Stimulated activated naive B cell treated with anti-CD40 and anti-IgM and Interleukin-4, amounts not matched to agents 10 μg/mL and 1 μg/mL and 100 μg/mL, for 72 hours (primary cell): ENCODE measurements at regions not wholly inside any gene's neighbourhood (a gene's known extent, or its start where the extent isn't known, plus 50 kb on each side); places are given as distances from the start of the nearest gene placed in this dataset.

Experiments
- ATAC-seq, 2 donors: fragments of 150-1000 bp; cut with Tn5 transposase; replicated peaks; 2 replicates each; pipeline ENCODE4 v1.10.0; 2021; ENCODE audit warnings: moderate library complexity in 1 of 2
- DNase-seq: peaks from one replicate; pipeline ENCODE4 v3.0.0; 2021
- H3K27ac Mint-ChIP-seq: one replicate; pipeline ENCODE4 v1.8.0; 2022; ENCODE audit warnings: mild to moderate bottlenecking, mixed read lengths
- H3K27me3 Mint-ChIP-seq, 2 donors: one replicate each; pipeline ENCODE4 v1.8.0; 2022; ENCODE audit warnings: mixed read lengths in 2 of 2
- H3K36me3 Mint-ChIP-seq, 2 donors: one replicate each; pipeline ENCODE4 v1.8.0; 2022; ENCODE audit warnings: mixed read lengths in 2 of 2, mild to moderate bottlenecking in 1 of 2
- H3K4me1 Mint-ChIP-seq, 2 donors: one replicate each; pipeline ENCODE4 v1.8.0; 2022; ENCODE audit warnings: mixed read lengths in 2 of 2, mild to moderate bottlenecking in 1 of 2
- H3K4me3 Mint-ChIP-seq, 2 donors: one replicate each; pipeline ENCODE4 v1.8.0; 2022; ENCODE audit warnings: mild to moderate bottlenecking in 2 of 2, mixed read lengths in 2 of 2, moderate library complexity in 1 of 2
- H3K9me3 Mint-ChIP-seq, 2 donors: one replicate each; pipeline ENCODE4 v1.8.0; 2022; ENCODE audit warnings: mixed read lengths in 2 of 2, mild to moderate bottlenecking in 1 of 2

GRCh38 chr7:19442016-19442785 is 266.6 kb downstream of the POLR1F start:
- no peak overlapping the region for H3K4me3 Mint-ChIP-seq
- ATAC-seq (peak in 1 of 2 donors; percentile 47), DNase-seq (no peak)
- H3K36me3 Mint-ChIP-seq: no peaks in the 10 kb centered on the region
- H3K4me1 Mint-ChIP-seq: no peaks in the 10 kb centered on the region
- no peak overlapping the region for H3K27ac Mint-ChIP-seq
- no peaks in the 10 kb centered on the region for H3K9me3 Mint-ChIP-seq
- H3K27me3 Mint-ChIP-seq: peaks cover 0 to 5% of the 10 kb centered on the region in 2 donors

GRCh38 chr7:19439517-19439916 is 269.3 kb downstream of the POLR1F start:
- H3K9me3 Mint-ChIP-seq: no peaks in the 10 kb centered on the region

GRCh38 chr7:19437446-19437845 is 271.4 kb downstream of the POLR1F start:
- peaks cover 0 to 1% of the 10 kb centered on the region in 2 donors for H3K9me3 Mint-ChIP-seq
- no peak for ATAC-seq
- H3K36me3 Mint-ChIP-seq: no peaks in the 10 kb centered on the region

More at GRCh38 chr7:19439517-19439916, 269.3 kb downstream of the POLR1F start:
- DNase-seq: no peak
- no peaks in the 10 kb centered on the region for H3K36me3 Mint-ChIP-seq
- peaks cover 0 to 5% of the 10 kb centered on the region in 2 donors for H3K27me3 Mint-ChIP-seq
- no peak overlapping the region for H3K27ac Mint-ChIP-seq
- no peak overlapping the region for H3K4me3 Mint-ChIP-seq
- H3K4me1 Mint-ChIP-seq: no peaks in the 10 kb centered on the region
- no peak for ATAC-seq

GRCh38 chr7:19427944-19428343 is 280.9 kb downstream of the POLR1F start:
- Mint-ChIP-seq H3K27me3 (no peaks in the 10 kb centered on the region), H3K27ac (no peak overlapping the region), H3K4me3 (no peak overlapping the region), H3K36me3 (no peaks in the 10 kb centered on the region), H3K9me3 (no peaks in the 10 kb centered on the region), H3K4me1 (no peaks in the 10 kb centered on the region)
- ATAC-seq: no peak
- no peak for DNase-seq

More at GRCh38 chr7:19437446-19437845, 271.4 kb downstream of the POLR1F start:
- no peak overlapping the region for H3K4me3 Mint-ChIP-seq
- DNase-seq: no peak
- no peak overlapping the region for H3K27ac Mint-ChIP-seq
- no peaks in the 10 kb centered on the region for H3K4me1 Mint-ChIP-seq
- peaks cover 0 to 5% of the 10 kb centered on the region in 2 donors for H3K27me3 Mint-ChIP-seq

GRCh38 chr7:19421861-19422260 is 276.6 kb upstream of the FERD3L start:
- DNase-seq (no peak), ATAC-seq (no peak)
- H3K27ac Mint-ChIP-seq: no peak overlapping the region
- H3K4me3 Mint-ChIP-seq: no peak overlapping the region
- peaks cover 0 to 6% of the 10 kb centered on the region in 2 donors for H3K4me1 Mint-ChIP-seq
- H3K9me3 Mint-ChIP-seq: no peaks in the 10 kb centered on the region
- no peaks in the 10 kb centered on the region for H3K36me3 Mint-ChIP-seq
- H3K27me3 Mint-ChIP-seq: no peaks in the 10 kb centered on the region

- Mint-ChIP-seq H3K36me3 (no peaks in the 10 kb centered on the region), H3K27ac (no peak overlapping the region), H3K9me3 (no peaks in the 10 kb centered on the region), H3K27me3 (no peaks in the 10 kb centered on the region), H3K4me1 (peaks cover 0 to 6% of the 10 kb centered on the region in 2 donors), H3K4me3 (no peak overlapping the region)
- no peak for ATAC-seq
- DNase-seq: no peak
These were observed 272.0 kb upstream of the FERD3L start for GRCh38 chr7:19417231-19417630.

GRCh38 chr7:19415123-19415522 is 269.9 kb upstream of the FERD3L start:
- Mint-ChIP-seq H3K4me1 (no peaks in the 10 kb centered on the region), H3K4me3 (no peak overlapping the region), H3K27ac (no peak overlapping the region), H3K9me3 (no peaks in the 10 kb centered on the region), H3K36me3 (no peaks in the 10 kb centered on the region), H3K27me3 (no peaks in the 10 kb centered on the region)
- DNase-seq (no peak), ATAC-seq (no peak)

GRCh38 chr7:19413443-19413965 is 268.3 kb upstream of the FERD3L start:
- no peak for DNase-seq
- H3K36me3 Mint-ChIP-seq: no peaks in the 10 kb centered on the region
- ATAC-seq: no peak
- H3K9me3 Mint-ChIP-seq: no peaks in the 10 kb centered on the region
- H3K27ac Mint-ChIP-seq: no peak overlapping the region
- no peaks in the 10 kb centered on the region for H3K27me3 Mint-ChIP-seq
- H3K4me1 Mint-ChIP-seq: no peaks in the 10 kb centered on the region
- no peak overlapping the region for H3K4me3 Mint-ChIP-seq

- Mint-ChIP-seq H3K27me3 (no peaks in the 10 kb centered on the region), H3K4me1 (no peaks in the 10 kb centered on the region), H3K36me3 (no peaks in the 10 kb centered on the region), H3K4me3 (no peak overlapping the region), H3K27ac (no peak overlapping the region), H3K9me3 (no peaks in the 10 kb centered on the region)
- DNase-seq: no peak
- no peak for ATAC-seq
These were observed 265.5 kb upstream of the FERD3L start for GRCh38 chr7:19410691-19411090.

- Mint-ChIP-seq H3K36me3 (no peaks in the 10 kb centered on the region), H3K27me3 (no peaks in the 10 kb centered on the region), H3K4me1 (no peaks in the 10 kb centered on the region), H3K27ac (no peak overlapping the region), H3K9me3 (no peaks in the 10 kb centered on the region), H3K4me3 (no peak overlapping the region)
- ATAC-seq (no peak), DNase-seq (no peak)
These were observed 264.9 kb upstream of the FERD3L start for GRCh38 chr7:19410106-19410505.

GRCh38 chr7:19408706-19409220 is 263.5 kb upstream of the FERD3L start:
- Mint-ChIP-seq H3K36me3 (no peaks in the 10 kb centered on the region), H3K4me3 (no peak overlapping the region), H3K4me1 (no peaks in the 10 kb centered on the region), H3K27me3 (no peaks in the 10 kb centered on the region), H3K9me3 (no peaks in the 10 kb centered on the region), H3K27ac (no peak overlapping the region)
- ATAC-seq: no peak
- no peak for DNase-seq

- DNase-seq (no peak), ATAC-seq (no peak)
- H3K27me3 Mint-ChIP-seq: no peaks in the 10 kb centered on the region
- H3K36me3 Mint-ChIP-seq: no peaks in the 10 kb centered on the region
- no peaks in the 10 kb centered on the region for H3K9me3 Mint-ChIP-seq
- H3K27ac Mint-ChIP-seq: no peak overlapping the region
- H3K4me1 Mint-ChIP-seq: no peaks in the 10 kb centered on the region
- H3K4me3 Mint-ChIP-seq: no peak overlapping the region
These were observed 262.0 kb upstream of the FERD3L start for GRCh38 chr7:19407270-19407669.

GRCh38 chr7:19405541-19405940 is 260.3 kb upstream of the FERD3L start:
- DNase-seq: no peak
- no peak overlapping the region for H3K27ac Mint-ChIP-seq
- no peaks in the 10 kb centered on the region for H3K36me3 Mint-ChIP-seq

GRCh38 chr7:19404912-19405329 is 259.7 kb upstream of the FERD3L start:
- Mint-ChIP-seq H3K9me3 (no peaks in the 10 kb centered on the region), H3K27ac (no peak overlapping the region), H3K36me3 (no peaks in the 10 kb centered on the region), H3K27me3 (no peaks in the 10 kb centered on the region), H3K4me1 (no peaks in the 10 kb centered on the region), H3K4me3 (no peak overlapping the region)
- DNase-seq (no peak), ATAC-seq (no peak)

More at GRCh38 chr7:19405541-19405940, 260.3 kb upstream of the FERD3L start:
- no peak overlapping the region for H3K4me3 Mint-ChIP-seq
- no peaks in the 10 kb centered on the region for H3K9me3 Mint-ChIP-seq
- no peaks in the 10 kb centered on the region for H3K27me3 Mint-ChIP-seq
- ATAC-seq: no peak
- no peaks in the 10 kb centered on the region for H3K4me1 Mint-ChIP-seq

- Mint-ChIP-seq H3K9me3 (no peaks in the 10 kb centered on the region), H3K4me3 (no peak overlapping the region), H3K4me1 (no peaks in the 10 kb centered on the region), H3K36me3 (no peaks in the 10 kb centered on the region), H3K27me3 (no peaks in the 10 kb centered on the region), H3K27ac (no peak overlapping the region)
- DNase-seq (no peak), ATAC-seq (no peak)
These were observed 258.5 kb upstream of the FERD3L start for GRCh38 chr7:19403691-19404090.
